MCF 10A (cell line): ENCODE measurements at regions not wholly inside any gene's neighbourhood (a gene's known extent, or its start where the extent isn't known, plus 50 kb on each side); places are given as distances from the start of the nearest gene placed in this dataset.

Experiments
- BruUV-seq: library from RNA; stranded (reverse); fragments of 400-500 nt; replicated peaks from 2 replicates; lab custom pipeline; 2021; lab: Mats Ljungman, UMichigan
- CTCF ChIA-PET: fragments of 300-600 bp; sonication (Branson Sonifier 250); formaldehyde crosslinking; extraction: SDS; loops from one replicate; lab custom pipeline; 2021; ENCODE audit warnings: antibody characterized with exemption, inconsistent platforms; lab: Yijun Ruan, JAX
- POLR2A ChIA-PET: fragments of 300-600, 350-650 bp; sonication (Branson Sonifier 250); formaldehyde crosslinking; extraction: SDS; loops from one replicate; lab custom pipeline; 2020; ENCODE audit warnings: antibody characterized with exemption, inconsistent platforms; lab: Yijun Ruan, JAX
- DNase-seq: peaks from one replicate; pipeline ENCODE4 v3.0.0-alpha.2; 2018; ENCODE audit not compliant: unreplicated experiment
- H3K27ac Mint-ChIP-seq: one replicate; pipeline ENCODE4 v1.8.0; 2022; ENCODE audit warnings: mild to moderate bottlenecking, low read depth, mixed read lengths; ENCODE audit not compliant: unreplicated experiment
- H3K27me3 Mint-ChIP-seq: one replicate; pipeline ENCODE4 v1.8.0; 2022; ENCODE audit warnings: mixed read lengths; ENCODE audit not compliant: insufficient read depth, unreplicated experiment
- H3K36me3 Mint-ChIP-seq: one replicate; pipeline ENCODE4 v1.8.0; 2022; ENCODE audit warnings: mild to moderate bottlenecking, moderate library complexity, mixed read lengths; ENCODE audit not compliant: insufficient read depth, unreplicated experiment
- H3K4me1 Mint-ChIP-seq: one replicate; pipeline ENCODE4 v1.8.0; 2022; ENCODE audit warnings: mixed read lengths; ENCODE audit not compliant: insufficient read depth, unreplicated experiment
- H3K4me3 Mint-ChIP-seq: one replicate; pipeline ENCODE4 v1.8.0; 2022; ENCODE audit warnings: mild to moderate bottlenecking, moderate library complexity, mixed read lengths; ENCODE audit not compliant: unreplicated experiment
- H3K9me3 Mint-ChIP-seq: one replicate; pipeline ENCODE4 v1.8.0; 2022; ENCODE audit warnings: mixed read lengths; ENCODE audit not compliant: unreplicated experiment
- CTCF ChIP-seq: fragments of 200-600 bp; IDR thresholded peaks from one replicate; pipeline ENCODE4 v1.8.0; 2022; ENCODE audit warnings: antibody characterized with exemption, mild to moderate bottlenecking; ENCODE audit not compliant: unreplicated experiment
- intact Hi-C: fragments of 100-400 bp; cut with micrococcal nuclease; formaldehyde crosslinking; loops from 2 replicates; pipeline ENCODE4 v1.14.1; 2022

- H3K27me3 Mint-ChIP-seq: no peaks in the 10 kb centered on the region
- peaks cover 13% of the 10 kb centered on the region for H3K4me1 Mint-ChIP-seq
- H3K27ac Mint-ChIP-seq: no peak overlapping the region
- no TSS peak for BruUV-seq
- H3K4me3 Mint-ChIP-seq: no peak overlapping the region
- no peak for TF ChIP-seq CTCF
- POLR2A ChIA-PET: interaction anchor here (0.6 to 1.8 kb wide), 5 partner anchors 28 to 1281 kb away, joined by 3 to 7 read pairs (median 3); no protein-coding TSS in a partner anchor
- CTCF ChIA-PET: interaction anchor here (0.6 to 7.8 kb wide), 15 partner anchors 8 to 1534 kb away, joined by 3 to 69 read pairs (median 4); no protein-coding TSS in a partner anchor
- H3K9me3 Mint-ChIP-seq: peaks cover 4% of the 10 kb centered on the region
- intact Hi-C loops: loop anchor here (2.0 to 10.0 kb wide), 2 partner anchors 75 to 287 kb away; no protein-coding TSS in a partner anchor
- DNase-seq: no peak
- H3K36me3 Mint-ChIP-seq: no peaks in the 10 kb centered on the region
Measured at GRCh38 chr1:239891621-239892358, 199.9 kb upstream of the FMN2 start.

GRCh38 chr1:239892602-239893001, 199.1 kb upstream of the FMN2 start:
- no TSS peak for BruUV-seq
- Mint-ChIP-seq H3K27ac (peak overlapping the region; percentile 62), H3K36me3 (no peaks in the 10 kb centered on the region), H3K4me3 (no peak overlapping the region), H3K4me1 (peaks cover 13% of the 10 kb centered on the region), H3K9me3 (no peaks in the 10 kb centered on the region), H3K27me3 (no peaks in the 10 kb centered on the region)
- intact Hi-C loops: loop anchor here (2.0 to 10.0 kb wide), 2 partner anchors 76 to 288 kb away; no protein-coding TSS in a partner anchor
- ChIA-PET POLR2A (interaction anchor here (0.6 to 1.8 kb wide), 10 partner anchors 17 to 1282 kb away, joined by 3 to 7 read pairs (median 3); no protein-coding TSS in a partner anchor), CTCF (interaction anchor here (0.6 to 7.8 kb wide), 13 partner anchors 10 to 501 kb away, joined by 3 to 69 read pairs (median 4); no protein-coding TSS in a partner anchor)
- no peak for TF ChIP-seq CTCF
- DNase-seq: no peak

GRCh38 chr1:239893127-239893731, 198.5 kb upstream of the FMN2 start:
- ChIA-PET CTCF (interaction anchor here (0.9 to 7.8 kb wide), 8 partner anchors 10 to 1641 kb away, joined by 3 to 69 read pairs (median 4); no protein-coding TSS in a partner anchor), POLR2A (interaction anchor here (0.9 to 1.8 kb wide), 8 partner anchors 16 to 488 kb away, joined by 3 to 7 read pairs (median 3); no protein-coding TSS in a partner anchor)
- TF ChIP-seq CTCF: no peak
- Mint-ChIP-seq H3K4me1 (peaks cover 16% of the 10 kb centered on the region), H3K9me3 (no peaks in the 10 kb centered on the region), H3K36me3 (no peaks in the 10 kb centered on the region), H3K27ac (peak overlapping the region; percentile 62), H3K4me3 (no peak overlapping the region), H3K27me3 (no peaks in the 10 kb centered on the region)
- intact Hi-C loops: loop anchor here (2.0 to 10.0 kb wide), 2 partner anchors 76 to 288 kb away; no protein-coding TSS in a partner anchor
- peak; percentile 81 for DNase-seq
- BruUV-seq: no TSS peak

- no peak for DNase-seq
- no TSS peak for BruUV-seq
- Mint-ChIP-seq H3K4me1 (peaks cover 19% of the 10 kb centered on the region), H3K36me3 (no peaks in the 10 kb centered on the region), H3K9me3 (no peaks in the 10 kb centered on the region), H3K27ac (no peak overlapping the region), H3K4me3 (no peak overlapping the region), H3K27me3 (no peaks in the 10 kb centered on the region)
- no peak for TF ChIP-seq CTCF
- POLR2A ChIA-PET: interaction anchor here (1.2 to 2.6 kb wide), 2 partner anchors 13 to 82 kb away, joined by 3 to 8 read pairs; no protein-coding TSS in a partner anchor
- CTCF ChIA-PET: interaction anchor here (0.6 to 7.8 kb wide), 22 partner anchors 8 to 1353 kb away, joined by 3 to 95 read pairs (median 3); no protein-coding TSS in a partner anchor
- intact Hi-C loops: loop anchor here (5.0 to 10.0 kb wide), 2 partner anchors 292 to 944 kb away; no protein-coding TSS in a partner anchor
Measured at GRCh38 chr1:239896569-239896968, 195.1 kb upstream of the FMN2 start.
